Endothelial cell (in vitro differentiated cells): ENCODE measurements at regions not wholly inside any gene's neighbourhood (a gene's known extent, or its start where the extent isn't known, plus 50 kb on each side); places are given as distances from the start of the nearest gene placed in this dataset.

Experiments used
- DNase-seq: peaks from one replicate; pipeline ENCODE4 v3.0.0; 2021; ENCODE audit warnings: low spot score
- H3K27ac Mint-ChIP-seq: one replicate; pipeline ENCODE4 v1.8.0; 2021; ENCODE audit warnings: mixed read lengths, inconsistent platforms; ENCODE audit not compliant: unreplicated experiment
- H3K27me3 Mint-ChIP-seq: one replicate; pipeline ENCODE4 v1.8.0; 2021; ENCODE audit warnings: mild to moderate bottlenecking, moderate library complexity, mixed read lengths, inconsistent platforms; ENCODE audit not compliant: unreplicated experiment
- H3K36me3 Mint-ChIP-seq: one replicate; pipeline ENCODE4 v1.8.0; 2021; ENCODE audit warnings: mild to moderate bottlenecking, low read depth, mixed read lengths, inconsistent platforms; ENCODE audit not compliant: unreplicated experiment
- H3K4me1 Mint-ChIP-seq: one replicate; pipeline ENCODE4 v1.8.0; 2021; ENCODE audit warnings: mild to moderate bottlenecking, mixed read lengths, inconsistent platforms; ENCODE audit not compliant: unreplicated experiment
- H3K4me3 Mint-ChIP-seq: one replicate; pipeline ENCODE4 v1.8.0; 2021; ENCODE audit warnings: mild to moderate bottlenecking, mixed read lengths, inconsistent platforms; ENCODE audit not compliant: unreplicated experiment
- H3K9me3 Mint-ChIP-seq: one replicate; pipeline ENCODE4 v1.8.0; 2021; ENCODE audit warnings: mixed read lengths, inconsistent platforms; ENCODE audit not compliant: unreplicated experiment
- CTCF ChIP-seq: fragments of 200-600 bp; sonication (generic); IDR thresholded peaks from one replicate; pipeline ENCODE4 v1.5.0; 2021; ENCODE audit warnings: antibody characterized with exemption; ENCODE audit not compliant: unreplicated experiment

GRCh38 chr11:70812472-70812871 lies 414.1 kb downstream of the CTTN start:
- DNase-seq, result no peak
- no peaks in the 10 kb centered on the region for H3K36me3 Mint-ChIP-seq
- H3K27me3 Mint-ChIP-seq, result peaks cover 9% of the 10 kb centered on the region
- H3K27ac Mint-ChIP-seq, result no peak overlapping the region
- H3K9me3 Mint-ChIP-seq, result no peaks in the 10 kb centered on the region
- no peak for TF ChIP-seq CTCF
- H3K4me1 Mint-ChIP-seq, result no peaks in the 10 kb centered on the region
- no peak overlapping the region for H3K4me3 Mint-ChIP-seq

- no peaks in the 10 kb centered on the region for H3K9me3 Mint-ChIP-seq
- H3K27me3 Mint-ChIP-seq, result peaks cover 9% of the 10 kb centered on the region
- no peak for DNase-seq
- H3K4me1 Mint-ChIP-seq, result peaks cover 2% of the 10 kb centered on the region
- H3K27ac Mint-ChIP-seq, result no peak overlapping the region
- peaks cover 3% of the 10 kb centered on the region for H3K36me3 Mint-ChIP-seq
- no peak for TF ChIP-seq CTCF
- H3K4me3 Mint-ChIP-seq, result no peak overlapping the region
These were observed 415.3 kb downstream of the CTTN start for GRCh38 chr11:70813651-70814050.

GRCh38 chr11:70815485-70815832 lies 417.1 kb downstream of the CTTN start:
- DNase-seq, result no peak
- H3K36me3 Mint-ChIP-seq, result peaks cover 3% of the 10 kb centered on the region
- H3K9me3 Mint-ChIP-seq, result no peaks in the 10 kb centered on the region
- H3K27ac Mint-ChIP-seq, result no peak overlapping the region
- peaks cover 2% of the 10 kb centered on the region for H3K4me1 Mint-ChIP-seq
- H3K27me3 Mint-ChIP-seq, result peaks cover 9% of the 10 kb centered on the region
- H3K4me3 Mint-ChIP-seq, result no peak overlapping the region
- TF ChIP-seq CTCF, result no peak

- no peak for TF ChIP-seq CTCF
These were observed 417.9 kb downstream of the CTTN start for GRCh38 chr11:70816156-70816678.

GRCh38 chr11:70818351-70818750 lies 420.0 kb downstream of the CTTN start:
- TF ChIP-seq CTCF, result no peak
- Mint-ChIP-seq H3K27ac (no peak overlapping the region), H3K9me3 (no peaks in the 10 kb centered on the region), H3K4me1 (peaks cover 2% of the 10 kb centered on the region), H3K27me3 (peaks cover 9% of the 10 kb centered on the region), H3K4me3 (no peak overlapping the region), H3K36me3 (peaks cover 3% of the 10 kb centered on the region)
- DNase-seq, result no peak

More at GRCh38 chr11:70816156-70816678, 417.9 kb downstream of the CTTN start:
- no peak overlapping the region for H3K4me3 Mint-ChIP-seq
- no peak overlapping the region for H3K27ac Mint-ChIP-seq
- H3K36me3 Mint-ChIP-seq, result peaks cover 3% of the 10 kb centered on the region
- H3K9me3 Mint-ChIP-seq, result no peaks in the 10 kb centered on the region
- H3K4me1 Mint-ChIP-seq, result peaks cover 2% of the 10 kb centered on the region
- H3K27me3 Mint-ChIP-seq, result peaks cover 13% of the 10 kb centered on the region
- DNase-seq, result no peak
